ENCODE measurements at regions not wholly inside any gene's neighbourhood (a gene's known extent, or its start where the extent isn't known, plus 50 kb on each side); places are given as distances from the start of the nearest gene placed in this dataset.

- no peak for TF ChIP-seq CTCF (IDR thresholded peaks at IDR 0.05)
- no peak for TF ChIP-seq POLR2A (IDR thresholded peaks at IDR 0.05)
Measured at GRCh38 chr2:138324068-138324771, 177.3 kb upstream of the SPOPL start.

Measured in adrenal gland (tissue), 5 donors.